ENCODE measurements at regions not wholly inside any gene's neighbourhood (a gene's known extent, or its start where the extent isn't known, plus 50 kb on each side); places are given as distances from the start of the nearest gene placed in this dataset.
"Not testable (repeated sequence)": the region's sequence is repeated elsewhere in the genome, so short reads cannot be mapped to it uniquely, and the experiment has no call there.

GRCh38 chr2:88802026-88802425 is 110.6 kb downstream of the RPIA start:
- H3K27me3 ChIP-seq (ENCODE audit: control insufficient read depth, insufficient read depth, low read length); H3K4me3 ChIP-seq (ENCODE audit: insufficient read depth, low read depth, low read length); H3K36me3 ChIP-seq (replicated peaks; ENCODE audit: control insufficient read depth, insufficient read depth, low read length); DNase-seq: not testable (repeated sequence)

- no peak overlapping the region for H3K4me3 ChIP-seq (ENCODE audit: insufficient read depth, low read depth, low read length)
- DNase-seq: no peak
- no peaks in the 10 kb centered on the region for H3K36me3 ChIP-seq (replicated peaks; ENCODE audit: control insufficient read depth, insufficient read depth, low read length)
- H3K27me3 ChIP-seq (ENCODE audit: control insufficient read depth, insufficient read depth, low read length): no peaks in the 10 kb centered on the region
Observed at GRCh38 chr2:88807237-88807962, 115.9 kb downstream of the RPIA start.

DNA sequence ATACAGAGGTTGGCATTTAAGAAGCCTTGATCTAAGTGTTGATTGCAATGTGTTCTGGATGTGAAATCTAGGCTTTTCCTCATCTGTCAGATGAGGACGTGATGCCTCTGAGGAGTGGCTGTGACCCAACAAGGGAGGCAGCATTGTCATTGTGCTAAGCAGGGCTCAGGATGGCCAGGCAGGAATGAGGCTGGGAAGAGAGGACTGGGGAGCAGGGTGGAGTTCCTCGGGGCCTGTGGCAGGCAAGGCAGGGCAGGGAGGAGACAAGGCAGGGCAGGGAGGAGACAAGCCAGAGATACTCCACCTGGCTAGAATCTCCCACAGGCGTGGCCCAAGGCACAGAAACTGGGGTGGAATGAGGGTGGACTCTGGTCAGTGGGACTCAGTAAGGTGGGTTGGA is 116.6 kb downstream of the RPIA start:
- no peak for DNase-seq
- Histone ChIP-seq H3K36me3 (replicated peaks; ENCODE audit: control insufficient read depth, insufficient read depth, low read length) (no peaks in the 10 kb centered on the region), H3K4me3 (ENCODE audit: insufficient read depth, low read depth, low read length) (no peak overlapping the region), H3K27me3 (ENCODE audit: control insufficient read depth, insufficient read depth, low read length) (no peaks in the 10 kb centered on the region)

- Histone ChIP-seq H3K4me3 (ENCODE audit: insufficient read depth, low read depth, low read length) (no peak overlapping the region), H3K27me3 (ENCODE audit: control insufficient read depth, insufficient read depth, low read length) (no peaks in the 10 kb centered on the region), H3K36me3 (replicated peaks; ENCODE audit: control insufficient read depth, insufficient read depth, low read length) (no peaks in the 10 kb centered on the region)
- DNase-seq: no peak
Observed at GRCh38 chr2:88808652-88809051, 117.2 kb downstream of the RPIA start.

DNA sequence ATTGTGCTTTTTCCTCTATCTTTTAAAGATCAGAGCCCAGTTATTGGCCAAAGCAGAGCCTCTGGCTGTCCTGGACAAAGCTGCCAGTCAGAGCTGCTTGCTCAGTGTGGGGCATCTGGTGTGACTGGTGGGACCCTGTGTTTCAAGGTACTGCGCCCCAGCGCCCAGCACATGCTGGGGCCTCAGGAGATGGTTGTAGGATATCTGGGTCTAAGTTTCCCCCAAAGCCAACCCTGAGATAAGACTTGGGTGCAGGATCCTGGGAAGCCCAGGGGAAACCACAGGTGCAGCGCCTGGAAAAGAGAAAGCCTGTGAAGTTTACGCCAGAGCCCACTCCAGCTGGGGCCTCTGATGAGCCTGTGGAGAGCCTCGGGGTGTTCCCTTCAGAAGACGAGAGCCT is 117.7 kb downstream of the RPIA start:
- DNase-seq: no peak
- H3K4me3 ChIP-seq (ENCODE audit: insufficient read depth, low read depth, low read length): no peak overlapping the region
- no peaks in the 10 kb centered on the region for H3K36me3 ChIP-seq (replicated peaks; ENCODE audit: control insufficient read depth, insufficient read depth, low read length)

GRCh38 chr2:88810017-88810416 is 118.5 kb downstream of the RPIA start:
- no peaks in the 10 kb centered on the region for H3K36me3 ChIP-seq (replicated peaks; ENCODE audit: control insufficient read depth, insufficient read depth, low read length)
- no peaks in the 10 kb centered on the region for H3K27me3 ChIP-seq (ENCODE audit: control insufficient read depth, insufficient read depth, low read length)
- no peak overlapping the region for H3K4me3 ChIP-seq (ENCODE audit: insufficient read depth, low read depth, low read length)
- no peak for DNase-seq

More for the DNA sequence above, 117.7 kb downstream of the RPIA start:
- no peaks in the 10 kb centered on the region for H3K27me3 ChIP-seq (ENCODE audit: control insufficient read depth, insufficient read depth, low read length)

DNA sequence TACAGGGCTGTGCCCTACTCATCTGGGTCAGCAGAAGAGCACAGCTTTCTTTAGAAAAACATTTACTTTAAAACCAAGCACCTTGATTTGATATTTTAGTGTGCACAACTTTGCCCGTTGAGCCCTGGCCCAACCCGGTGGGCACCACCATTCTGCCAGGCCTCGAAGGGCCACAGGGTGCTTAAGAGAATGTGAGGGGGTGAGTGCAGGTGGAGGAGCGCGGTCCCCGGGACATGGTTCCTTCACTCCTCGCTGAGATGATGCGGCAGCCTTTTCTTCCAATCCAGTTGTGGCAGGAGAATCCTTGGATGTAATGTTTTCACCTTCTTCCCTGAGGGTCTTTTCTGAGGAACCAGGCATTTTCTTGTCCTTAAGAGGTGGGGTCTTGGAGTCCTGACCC is 119.0 kb downstream of the RPIA start:
- Histone ChIP-seq H3K36me3 (replicated peaks; ENCODE audit: control insufficient read depth, insufficient read depth, low read length) (no peaks in the 10 kb centered on the region), H3K27me3 (ENCODE audit: control insufficient read depth, insufficient read depth, low read length) (no peaks in the 10 kb centered on the region), H3K4me3 (ENCODE audit: insufficient read depth, low read depth, low read length) (no peak overlapping the region)
- no peak for DNase-seq

GRCh38 chr2:88811233-88811632 is 119.8 kb downstream of the RPIA start:
- no peaks in the 10 kb centered on the region for H3K27me3 ChIP-seq (ENCODE audit: control insufficient read depth, insufficient read depth, low read length)
- H3K4me3 ChIP-seq (ENCODE audit: insufficient read depth, low read depth, low read length): no peak overlapping the region
- DNase-seq: no peak
- H3K36me3 ChIP-seq (replicated peaks; ENCODE audit: control insufficient read depth, insufficient read depth, low read length): no peaks in the 10 kb centered on the region

DNA sequence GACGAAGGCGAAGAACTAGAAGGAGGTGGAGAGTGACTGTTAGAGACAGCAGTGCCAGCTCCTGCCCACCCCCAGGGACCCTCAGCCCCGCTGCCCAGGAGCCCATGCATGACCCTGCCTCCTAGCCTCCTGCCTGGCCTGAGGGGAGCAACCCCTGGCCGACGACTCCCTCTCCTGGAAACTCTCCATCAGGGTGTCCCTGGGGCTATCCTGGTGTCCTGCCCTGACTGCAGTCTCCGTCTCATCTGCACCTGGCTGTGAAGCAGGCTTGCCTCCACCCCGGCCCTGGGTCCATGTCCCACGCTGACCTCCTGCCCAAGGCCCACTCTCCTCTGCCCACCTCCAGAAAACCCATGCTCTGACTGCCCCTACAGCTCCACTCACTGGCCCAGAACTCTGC is 120.2 kb downstream of the RPIA start:
- Histone ChIP-seq H3K4me3 (ENCODE audit: insufficient read depth, low read depth, low read length) (no peak overlapping the region), H3K27me3 (ENCODE audit: control insufficient read depth, insufficient read depth, low read length) (no peaks in the 10 kb centered on the region), H3K36me3 (replicated peaks; ENCODE audit: control insufficient read depth, insufficient read depth, low read length) (no peaks in the 10 kb centered on the region)
- no peak for DNase-seq

- Histone ChIP-seq H3K27me3 (ENCODE audit: control insufficient read depth, insufficient read depth, low read length) (no peaks in the 10 kb centered on the region), H3K36me3 (replicated peaks; ENCODE audit: control insufficient read depth, insufficient read depth, low read length) (no peaks in the 10 kb centered on the region), H3K4me3 (ENCODE audit: insufficient read depth, low read depth, low read length) (no peak overlapping the region)
- DNase-seq: peak; percentile 52
Observed at GRCh38 chr2:88813612-88814011, 122.1 kb downstream of the RPIA start.

GRCh38 chr2:88815282-88815681 is 123.8 kb downstream of the RPIA start:
- H3K4me3 ChIP-seq (ENCODE audit: insufficient read depth, low read depth, low read length): no peak overlapping the region
- DNase-seq: no peak
- no peaks in the 10 kb centered on the region for H3K36me3 ChIP-seq (replicated peaks; ENCODE audit: control insufficient read depth, insufficient read depth, low read length)
- no peaks in the 10 kb centered on the region for H3K27me3 ChIP-seq (ENCODE audit: control insufficient read depth, insufficient read depth, low read length)

- Histone ChIP-seq H3K27me3 (ENCODE audit: control insufficient read depth, insufficient read depth, low read length) (no peaks in the 10 kb centered on the region), H3K36me3 (replicated peaks; ENCODE audit: control insufficient read depth, insufficient read depth, low read length) (no peaks in the 10 kb centered on the region), H3K4me3 (ENCODE audit: insufficient read depth, low read depth, low read length) (no peak overlapping the region)
- no peak for DNase-seq
Observed at GRCh38 chr2:88815697-88816096, 124.2 kb downstream of the RPIA start.

DNA sequence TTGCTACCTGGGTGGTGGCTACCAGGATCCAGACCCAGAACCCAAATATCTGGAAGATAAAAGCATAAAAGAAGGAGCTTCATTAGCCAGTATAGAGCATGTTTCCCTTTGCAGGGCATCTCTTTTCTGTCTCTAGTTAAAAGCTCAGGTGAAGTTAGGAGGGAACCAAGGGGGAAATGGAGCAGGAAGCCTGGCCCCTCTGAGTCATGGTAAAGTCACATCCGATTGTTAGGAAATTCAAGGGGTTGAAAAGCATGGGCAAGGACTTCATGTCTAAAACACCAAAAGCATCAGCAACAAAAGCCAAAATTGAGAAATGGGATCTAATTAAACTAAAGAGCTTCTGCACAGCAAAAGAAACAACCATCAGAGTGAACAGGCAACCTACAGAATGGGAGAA is 126.9 kb downstream of the RPIA start:
- H3K4me3 ChIP-seq (ENCODE audit: insufficient read depth, low read depth, low read length): no peak overlapping the region
- no peak for DNase-seq
- H3K27me3 ChIP-seq (ENCODE audit: control insufficient read depth, insufficient read depth, low read length): no peaks in the 10 kb centered on the region
- H3K36me3 ChIP-seq (replicated peaks; ENCODE audit: control insufficient read depth, insufficient read depth, low read length): no peaks in the 10 kb centered on the region

DNA sequence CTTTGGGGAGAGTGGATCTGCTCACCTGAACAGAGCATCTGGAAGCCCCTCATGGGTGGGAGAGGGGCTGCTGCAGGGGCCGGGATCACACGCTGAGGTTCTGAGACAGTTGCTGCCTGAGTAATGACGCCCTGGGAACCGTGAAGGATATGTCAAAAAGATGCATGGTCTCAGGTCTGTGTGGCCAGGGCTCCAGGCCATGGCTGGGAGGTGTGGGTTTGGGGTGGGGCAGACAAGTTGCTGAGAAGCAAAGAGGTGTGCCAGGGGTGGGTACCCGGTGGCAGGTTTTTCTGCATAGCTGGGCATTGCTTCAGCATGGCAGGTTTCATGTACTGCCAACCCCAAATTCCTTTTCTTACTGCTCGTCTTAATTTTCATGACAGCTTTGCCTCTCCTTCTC is 133.5 kb downstream of the RPIA start:
- no peak overlapping the region for H3K4me3 ChIP-seq (ENCODE audit: insufficient read depth, low read depth, low read length)
- no peaks in the 10 kb centered on the region for H3K36me3 ChIP-seq (replicated peaks; ENCODE audit: control insufficient read depth, insufficient read depth, low read length)
- no peaks in the 10 kb centered on the region for H3K27me3 ChIP-seq (ENCODE audit: control insufficient read depth, insufficient read depth, low read length)
- no peak for DNase-seq

- no peak for DNase-seq
- Histone ChIP-seq H3K27me3 (ENCODE audit: control insufficient read depth, insufficient read depth, low read length) (no peaks in the 10 kb centered on the region), H3K36me3 (replicated peaks; ENCODE audit: control insufficient read depth, insufficient read depth, low read length) (no peaks in the 10 kb centered on the region), H3K4me3 (ENCODE audit: insufficient read depth, low read depth, low read length) (no peak overlapping the region)
Observed at GRCh38 chr2:88826399-88826798, 134.9 kb downstream of the RPIA start.

DNA sequence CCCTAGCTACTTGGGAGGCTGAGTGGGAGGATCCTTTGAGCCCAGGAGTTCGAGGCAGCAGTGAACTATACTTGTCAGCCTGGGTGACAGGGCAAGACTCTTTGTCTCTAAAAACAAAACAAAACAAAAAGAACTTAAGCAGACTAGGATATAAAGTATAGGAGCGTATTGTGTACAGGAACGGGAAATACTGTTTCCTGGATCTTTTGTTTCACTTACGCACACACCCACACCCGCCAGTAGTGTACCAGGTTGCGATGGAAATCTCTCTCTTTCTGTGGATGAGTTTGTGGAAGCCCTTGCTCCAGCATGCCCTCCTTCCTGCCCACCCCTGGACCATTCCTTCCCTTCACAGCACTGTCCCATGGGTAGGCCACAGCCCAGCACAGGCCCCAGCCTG is 136.3 kb downstream of the RPIA start:
- no peak overlapping the region for H3K4me3 ChIP-seq (ENCODE audit: insufficient read depth, low read depth, low read length)
- DNase-seq: no peak
- H3K27me3 ChIP-seq (ENCODE audit: control insufficient read depth, insufficient read depth, low read length): no peaks in the 10 kb centered on the region
- H3K36me3 ChIP-seq (replicated peaks; ENCODE audit: control insufficient read depth, insufficient read depth, low read length): no peaks in the 10 kb centered on the region
